HG03139 (cell line): ENCODE measurements at regions not wholly inside any gene's neighbourhood (a gene's known extent, or its start where the extent isn't known, plus 50 kb on each side); places are given as distances from the start of the nearest gene placed in this dataset.

Experiments
- ATAC-seq: cut with Tn5 transposase; IDR thresholded peaks from one replicate; pipeline ENCODE4 v1.9.1; 2021; ENCODE audit not compliant: unreplicated experiment

- no peak for ATAC-seq
Measured at GRCh38 chr14:22174412-22175277, 414.4 kb downstream of the DAD1 start.

- ATAC-seq: no peak
Measured at GRCh38 chr14:22168092-22168955, 420.7 kb downstream of the DAD1 start.

GRCh38 chr14:22164616-22165015, 424.4 kb downstream of the DAD1 start:
- no peak for ATAC-seq

- no peak for ATAC-seq
Measured at GRCh38 chr14:22163051-22163450, 426.0 kb downstream of the DAD1 start.

- ATAC-seq: no peak
Measured at GRCh38 chr14:22159957-22160356, 429.1 kb downstream of the DAD1 start.

- no peak for ATAC-seq
Measured at GRCh38 chr14:22159099-22159498, 429.9 kb downstream of the DAD1 start.

GRCh38 chr14:22158560-22158959, 430.5 kb downstream of the DAD1 start:
- no peak for ATAC-seq

GRCh38 chr14:22155571-22155970, 433.5 kb downstream of the DAD1 start:
- no peak for ATAC-seq

- no peak for ATAC-seq
Measured at GRCh38 chr14:22152903-22153302, 436.1 kb downstream of the DAD1 start.

- no peak for ATAC-seq
Measured at GRCh38 chr14:22152161-22152870, 436.7 kb downstream of the DAD1 start.

- ATAC-seq: no peak
Measured at GRCh38 chr14:22151121-22151520, 437.9 kb downstream of the DAD1 start.

- no peak for ATAC-seq
Measured at GRCh38 chr14:22149058-22149457, 440.0 kb downstream of the DAD1 start.

GRCh38 chr14:22147716-22148115, 441.3 kb downstream of the DAD1 start:
- ATAC-seq: no peak

GRCh38 chr14:22143363-22143762, 445.7 kb downstream of the DAD1 start:
- ATAC-seq: no peak

- no peak for ATAC-seq
Measured at GRCh38 chr14:22140633-22141032, 448.4 kb downstream of the DAD1 start.

- ATAC-seq: no peak
Measured at GRCh38 chr14:22131749-22132476, 457.1 kb downstream of the DAD1 start.

- no peak for ATAC-seq
Measured at GRCh38 chr14:22124073-22124613, 450.5 kb upstream of the OR4E1 start.

- ATAC-seq: no peak
Measured at GRCh38 chr14:22122829-22123560, 449.4 kb upstream of the OR4E1 start.

- ATAC-seq: no peak
Measured at GRCh38 chr14:22122227-22122818, 448.7 kb upstream of the OR4E1 start.
